Renal cortical epithelial cell (primary cell): ENCODE measurements at regions not wholly inside any gene's neighbourhood (a gene's known extent, or its start where the extent isn't known, plus 50 kb on each side); places are given as distances from the start of the nearest gene placed in this dataset.

ENCODE experiments used
- DNase-seq: peaks from one replicate; pipeline ENCODE4 v3.0.0-alpha.2; 2011; ENCODE audit warnings: low read depth

DNA sequence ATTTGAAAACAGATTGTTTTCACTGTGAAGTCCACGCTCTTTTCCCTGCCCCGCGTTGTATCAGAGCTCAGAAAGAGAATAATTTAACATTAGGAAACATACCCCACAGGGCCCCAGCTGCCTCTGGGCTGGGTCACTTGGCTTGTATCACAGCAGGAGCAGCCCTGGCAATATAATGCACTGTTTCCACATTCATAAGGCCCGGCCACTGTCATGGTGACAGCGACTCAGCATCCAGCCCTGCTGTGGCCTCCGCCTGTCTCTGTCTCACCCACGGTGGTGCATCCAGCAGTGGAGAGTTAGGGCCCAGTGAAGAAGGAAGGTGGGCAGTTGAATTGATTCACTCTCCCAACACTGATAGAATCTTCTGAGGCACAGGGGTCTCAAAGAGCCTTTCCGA is 188.9 kb downstream of the NSG2 start:
- no peak for DNase-seq

DNA sequence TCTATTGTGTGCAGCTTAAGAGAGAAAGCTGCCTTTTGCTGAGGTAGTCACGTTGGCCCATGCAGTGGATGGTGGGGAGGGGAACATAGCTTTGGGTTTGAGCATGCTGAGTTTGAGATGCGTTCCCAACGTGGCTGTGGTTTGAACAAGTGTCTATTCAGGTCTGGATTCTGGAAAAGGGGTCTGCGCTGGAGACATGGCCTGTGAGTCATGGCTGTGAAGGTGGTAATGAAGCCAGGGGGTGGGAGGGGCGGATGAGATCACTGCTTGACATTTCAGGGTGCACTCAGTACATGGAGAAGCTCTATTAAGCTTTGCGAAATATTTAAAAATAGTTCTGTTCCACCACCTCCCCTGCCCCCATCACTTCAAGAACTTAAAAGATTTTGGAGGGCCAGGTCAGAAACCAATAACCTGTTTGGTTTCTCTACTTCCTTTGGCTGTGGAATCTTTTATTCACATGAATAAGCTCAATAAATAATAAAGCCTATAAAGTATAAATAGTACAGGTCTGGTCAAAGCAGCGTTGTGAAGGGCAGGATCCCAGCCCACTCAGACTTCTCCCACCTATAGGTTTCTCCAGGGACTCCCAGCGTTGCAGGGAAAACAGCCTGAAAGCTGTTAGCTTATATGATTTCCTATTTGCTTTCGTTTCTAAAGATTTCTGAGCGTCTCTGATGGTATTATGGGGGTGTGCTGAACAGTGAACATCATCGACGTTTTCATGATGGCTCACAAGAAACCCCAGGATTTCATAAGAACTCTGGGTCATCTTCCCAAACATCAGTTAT is 189.9 kb downstream of the NSG2 start:
- no peak for DNase-seq

DNA sequence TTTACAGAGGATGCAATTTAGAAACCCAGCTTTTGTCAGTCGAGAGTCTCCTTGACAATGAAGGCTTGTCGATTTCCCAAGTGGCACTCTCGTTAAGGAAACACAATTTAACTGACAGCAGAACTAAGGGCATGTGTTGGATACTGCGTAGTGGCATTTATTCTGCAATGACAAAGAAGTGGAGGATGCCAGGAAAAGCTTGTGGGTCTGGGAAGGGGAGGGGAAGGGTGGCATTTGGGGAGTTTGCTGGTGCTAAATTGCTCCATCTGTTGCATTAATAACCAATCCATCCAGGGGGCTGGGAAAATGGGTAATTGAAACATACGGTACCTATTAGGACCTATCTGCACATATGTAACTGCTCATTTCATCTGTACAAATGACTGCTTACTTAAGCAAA is 190.6 kb downstream of the NSG2 start:
- no peak for DNase-seq

DNA sequence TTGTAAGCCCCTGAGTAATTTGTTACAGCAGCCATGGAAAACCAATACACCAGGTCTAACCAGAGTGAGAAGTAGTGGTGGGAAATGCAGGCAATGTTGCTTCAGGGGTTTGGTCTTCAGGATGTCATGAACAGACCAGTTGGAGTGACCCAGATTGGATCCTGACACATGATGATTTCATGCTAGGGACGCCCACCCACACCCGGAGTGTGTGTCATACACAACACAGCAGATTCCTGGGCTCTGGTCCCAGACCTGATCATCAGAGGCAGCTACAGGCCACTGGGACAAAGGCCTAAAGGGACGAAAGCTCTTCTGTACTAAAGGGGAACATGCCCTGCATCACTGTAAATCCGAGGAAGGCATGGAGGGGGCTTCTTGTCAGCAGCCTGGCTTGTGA is 194.2 kb downstream of the NSG2 start:
- no peak for DNase-seq

DNA sequence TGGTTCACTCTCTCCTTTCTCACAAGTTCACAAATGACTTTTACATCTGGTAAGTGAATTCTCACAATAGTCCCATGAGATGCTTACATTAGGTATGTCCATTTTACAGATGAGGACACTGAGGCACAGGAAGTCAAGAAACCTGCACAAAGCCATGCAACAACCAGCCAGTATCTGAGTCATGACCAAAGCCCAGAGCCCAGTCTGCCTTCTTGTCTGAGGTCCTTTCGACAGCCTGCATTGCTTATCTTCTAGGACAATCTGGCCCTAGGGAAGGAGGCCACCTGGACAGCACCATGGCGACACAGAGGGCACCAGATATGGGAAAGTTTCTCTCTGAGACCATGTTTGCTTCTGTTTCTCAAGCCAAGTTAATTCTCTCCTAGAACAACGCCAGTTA is 197.1 kb downstream of the NSG2 start:
- no peak for DNase-seq

DNA sequence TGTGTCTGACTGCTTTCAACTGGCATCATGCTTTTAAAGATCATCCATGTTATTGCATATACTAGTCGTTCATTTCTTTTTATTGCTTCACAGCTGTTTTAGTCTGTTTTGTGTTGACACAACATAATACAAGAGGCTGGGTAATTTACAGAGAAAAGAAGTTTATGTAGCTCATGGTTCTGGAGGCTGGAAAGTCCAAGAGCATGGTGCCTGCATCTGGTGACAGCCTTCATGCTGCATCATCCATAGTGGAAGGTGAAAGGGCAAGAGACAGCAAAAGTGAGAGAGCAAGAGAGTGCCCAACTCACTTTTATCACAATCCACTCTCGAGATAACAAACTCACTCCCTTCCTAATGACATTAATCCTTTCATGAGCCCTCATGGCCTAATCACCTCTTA is 198.4 kb downstream of the NSG2 start:
- DNase-seq: no peak

DNA sequence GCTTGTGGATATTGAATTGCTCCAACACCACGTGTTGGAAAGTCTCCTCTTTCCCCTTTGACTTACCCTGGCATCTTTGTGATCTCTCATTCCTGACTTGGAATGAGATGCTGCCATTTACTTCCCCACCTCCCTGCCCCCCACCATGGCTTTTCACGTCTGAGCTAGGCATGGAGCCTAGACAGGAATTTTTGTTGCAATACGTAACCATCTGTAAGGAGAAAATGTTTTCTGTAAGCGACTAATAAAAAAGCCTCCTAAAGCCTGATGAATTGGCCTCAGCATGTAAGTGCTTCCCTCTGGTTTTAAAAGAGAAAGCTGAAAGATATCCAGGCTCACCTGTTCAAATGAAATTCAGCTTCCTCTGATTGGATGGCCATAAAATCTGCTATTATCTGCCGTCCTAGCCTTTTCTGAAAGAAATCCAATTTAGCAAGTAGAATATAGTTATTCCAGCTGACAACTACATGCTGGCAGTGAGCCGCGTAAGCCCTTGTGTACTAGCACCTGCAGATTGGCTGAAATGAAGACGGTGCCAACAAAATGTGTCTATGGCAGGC is 200.1 kb downstream of the NSG2 start:
- DNase-seq: no peak

DNA sequence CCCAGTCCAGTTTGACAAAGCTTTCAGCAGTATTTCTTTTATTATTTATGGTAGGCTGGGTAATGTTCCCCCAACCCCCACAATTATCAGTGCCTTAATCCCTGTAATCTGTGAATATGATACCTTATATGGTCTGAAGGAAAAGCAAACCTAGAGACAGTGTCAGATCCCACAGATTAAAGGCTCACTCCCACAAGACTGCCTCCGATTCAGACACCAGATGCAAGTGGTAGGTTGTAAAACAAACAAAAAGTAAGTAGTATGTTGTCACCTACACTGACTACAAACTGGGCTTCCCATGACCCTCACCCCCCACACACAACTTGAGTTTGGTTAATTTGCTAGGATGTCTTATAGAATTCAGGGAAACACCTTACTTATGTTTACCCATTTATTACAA is 201.2 kb downstream of the NSG2 start:
- DNase-seq: no peak

DNA sequence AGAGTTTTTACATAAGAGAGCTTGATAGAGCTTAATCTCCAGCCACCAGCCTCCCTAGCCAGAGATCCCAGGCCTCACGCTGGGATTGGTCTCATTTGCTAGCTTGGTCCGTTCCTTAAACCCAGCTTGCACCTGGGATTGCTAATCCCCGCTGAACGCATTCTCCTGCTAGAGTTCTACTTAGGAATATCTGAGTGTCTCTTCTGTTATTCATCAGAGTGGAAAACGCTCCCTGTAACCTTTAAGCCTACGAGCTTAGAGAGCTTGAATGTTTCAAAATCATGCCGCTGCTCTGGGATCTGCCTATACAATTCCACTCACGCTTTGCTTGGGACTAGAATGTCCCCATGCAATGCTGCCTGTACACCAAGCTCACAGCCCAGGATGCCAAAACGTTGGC is 201.8 kb downstream of the NSG2 start:
- no peak for DNase-seq

DNA sequence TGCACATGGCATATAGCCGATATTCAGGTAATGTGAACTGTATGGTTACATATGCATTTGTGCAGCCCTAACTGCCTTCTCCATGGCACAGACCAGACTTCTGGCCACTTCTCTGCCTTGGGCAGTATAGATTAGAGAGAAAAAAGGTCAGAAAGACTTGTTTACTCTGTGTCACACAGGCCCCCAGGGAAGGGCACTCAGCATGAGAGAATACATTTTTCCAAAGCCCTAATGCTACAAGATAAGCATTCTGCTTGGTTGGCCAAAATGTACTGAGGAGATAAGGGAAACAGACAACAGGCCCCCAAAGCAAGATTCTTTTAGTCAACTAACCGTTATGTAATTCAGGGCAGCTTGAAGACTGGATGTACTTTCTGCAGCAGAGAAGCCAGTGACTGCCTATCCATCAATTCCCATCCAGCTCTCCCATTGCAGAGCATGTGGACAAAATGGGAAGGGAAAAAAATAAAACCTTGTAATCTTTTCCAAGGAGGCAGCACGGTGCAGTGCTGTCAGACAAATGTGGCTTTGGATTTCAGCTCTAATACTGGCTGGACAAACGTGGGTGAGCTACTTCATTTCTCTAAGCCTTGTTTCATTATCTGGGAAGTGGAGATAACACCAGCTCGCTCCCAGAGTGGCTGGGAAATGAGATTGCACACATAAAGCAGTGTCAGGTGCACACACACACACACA is 205.9 kb downstream of the NSG2 start:
- DNase-seq: no peak

DNA sequence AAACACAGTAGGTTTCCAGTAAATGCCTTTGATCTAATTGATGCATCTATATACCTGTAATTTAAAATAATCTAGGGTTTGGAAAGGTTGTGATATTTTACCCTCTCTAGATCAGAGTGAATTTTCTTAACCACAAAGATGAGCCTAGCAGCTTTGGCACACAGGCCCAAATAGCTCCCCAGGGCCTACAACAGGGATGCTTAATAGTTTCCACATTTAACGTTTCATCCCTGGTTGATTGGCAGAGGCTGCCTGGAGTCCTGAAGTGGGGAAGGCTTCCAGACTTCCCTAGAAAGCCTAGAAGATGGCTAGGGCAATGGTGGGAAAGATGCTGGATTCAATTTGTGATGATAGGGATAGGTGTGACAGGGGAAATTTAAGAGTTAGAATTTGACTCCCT is 206.6 kb downstream of the NSG2 start:
- no peak for DNase-seq

DNA sequence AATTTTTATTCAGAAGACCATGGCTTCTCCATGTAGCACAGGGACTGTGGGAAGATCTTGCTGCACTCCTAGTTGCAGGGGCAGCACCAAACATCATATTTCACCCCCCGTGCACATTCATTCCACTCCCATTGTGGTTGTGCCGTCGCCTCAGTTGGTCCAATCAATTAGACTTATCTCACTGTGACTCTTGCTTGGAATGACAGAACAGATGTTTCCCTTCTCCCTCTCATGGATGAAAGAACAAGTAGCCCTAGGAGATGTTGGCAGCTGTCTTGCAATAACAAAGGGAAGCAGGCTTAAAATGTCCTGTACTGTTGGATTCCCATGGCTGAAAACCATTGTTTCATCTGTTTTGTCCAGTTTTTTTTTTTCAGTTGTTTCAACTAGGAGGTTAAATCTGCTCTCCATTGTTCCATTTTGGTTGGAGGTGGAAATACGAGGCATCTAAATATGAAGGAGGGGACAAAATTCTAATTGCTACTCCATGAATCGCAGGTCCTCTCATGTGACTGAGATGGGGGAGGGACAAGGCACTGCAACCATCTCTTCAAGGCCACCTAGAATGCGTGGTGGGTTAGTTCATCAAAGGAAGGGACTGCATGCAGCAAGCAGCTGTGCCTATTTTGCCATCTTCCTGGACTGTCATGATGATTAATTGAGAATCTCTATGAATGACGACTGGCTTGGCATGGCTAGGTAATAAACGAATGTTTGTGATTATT is 214.4 kb downstream of the NSG2 start:
- DNase-seq: no peak

DNA sequence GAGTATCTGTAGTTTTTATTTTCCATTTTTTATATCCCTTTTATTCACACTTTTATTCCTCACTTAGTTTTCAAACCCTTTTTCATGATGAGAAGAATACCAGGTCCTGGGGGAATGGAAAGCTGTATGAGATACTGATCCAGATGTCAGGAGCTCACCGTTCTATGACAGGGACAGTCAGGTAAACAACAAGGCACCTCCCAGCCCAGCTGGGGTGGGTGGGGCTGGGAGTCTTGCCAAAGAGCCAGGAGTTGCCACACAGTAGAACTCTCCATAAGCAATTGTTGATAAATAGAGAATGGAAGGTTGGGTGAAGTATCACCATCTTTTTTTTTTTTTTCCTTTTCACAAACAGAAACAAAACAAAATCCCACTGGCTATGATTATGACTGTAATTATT is 225.8 kb downstream of the NSG2 start:
- DNase-seq: no peak

DNA sequence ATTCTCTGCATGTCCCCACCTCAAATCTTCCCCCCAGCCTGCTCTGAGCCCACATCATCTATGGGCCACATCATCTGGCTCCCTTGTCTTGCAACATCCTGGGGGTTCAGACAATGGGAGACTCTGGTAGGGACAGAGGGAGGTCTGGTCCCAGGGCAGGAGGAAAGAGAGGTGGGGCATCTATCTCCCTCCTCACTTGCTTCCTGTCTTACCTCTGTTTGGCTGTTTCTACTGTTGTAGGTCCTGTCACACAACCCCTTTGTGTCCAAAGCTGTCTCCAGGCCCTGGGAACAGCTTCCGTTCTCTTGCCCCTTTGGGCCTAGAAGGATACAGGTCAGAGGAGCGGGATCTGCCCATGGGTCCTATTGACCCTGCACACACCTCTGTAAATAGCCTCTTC is 227.2 kb downstream of the NSG2 start:
- DNase-seq: no peak

DNA sequence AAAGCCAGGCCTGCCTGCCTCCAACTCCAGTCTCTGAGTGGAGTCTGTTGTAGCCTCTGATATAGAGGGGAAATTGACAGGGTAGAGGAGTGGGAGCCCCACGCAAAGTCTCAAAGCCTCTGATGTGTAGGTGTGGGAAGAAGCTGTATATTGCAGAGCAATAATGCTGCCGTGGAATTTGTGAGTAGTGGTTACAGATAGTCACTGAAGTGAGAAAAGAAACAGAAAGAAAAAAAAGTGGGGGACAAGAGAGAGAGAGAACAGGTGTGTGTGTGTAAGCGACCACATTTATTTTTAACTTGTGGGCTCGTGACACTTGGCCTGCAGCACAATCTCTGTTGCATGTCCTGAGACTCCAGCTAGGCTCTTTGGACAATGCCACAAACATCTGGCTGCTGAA is 227.8 kb downstream of the NSG2 start:
- DNase-seq: no peak

DNA sequence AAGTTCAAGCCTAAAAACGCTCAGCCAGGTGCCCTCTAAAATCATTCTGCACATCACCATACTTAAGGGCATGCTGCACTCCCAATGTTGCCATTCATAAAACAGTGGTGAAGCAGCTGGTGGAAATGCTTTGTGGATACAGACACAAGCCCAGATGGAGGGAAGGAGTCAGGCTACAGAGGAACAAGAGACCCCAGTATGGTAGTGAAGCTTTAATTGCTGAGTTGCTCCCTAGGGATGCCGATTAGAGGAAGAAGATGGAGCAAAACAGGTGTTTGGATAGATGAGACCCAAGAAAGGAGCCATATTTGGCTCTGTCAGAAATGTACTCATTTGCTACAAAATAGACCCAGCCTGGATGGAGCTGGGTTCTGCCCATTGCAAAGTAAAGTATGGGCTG is 230.5 kb downstream of the NSG2 start:
- no peak for DNase-seq

DNA sequence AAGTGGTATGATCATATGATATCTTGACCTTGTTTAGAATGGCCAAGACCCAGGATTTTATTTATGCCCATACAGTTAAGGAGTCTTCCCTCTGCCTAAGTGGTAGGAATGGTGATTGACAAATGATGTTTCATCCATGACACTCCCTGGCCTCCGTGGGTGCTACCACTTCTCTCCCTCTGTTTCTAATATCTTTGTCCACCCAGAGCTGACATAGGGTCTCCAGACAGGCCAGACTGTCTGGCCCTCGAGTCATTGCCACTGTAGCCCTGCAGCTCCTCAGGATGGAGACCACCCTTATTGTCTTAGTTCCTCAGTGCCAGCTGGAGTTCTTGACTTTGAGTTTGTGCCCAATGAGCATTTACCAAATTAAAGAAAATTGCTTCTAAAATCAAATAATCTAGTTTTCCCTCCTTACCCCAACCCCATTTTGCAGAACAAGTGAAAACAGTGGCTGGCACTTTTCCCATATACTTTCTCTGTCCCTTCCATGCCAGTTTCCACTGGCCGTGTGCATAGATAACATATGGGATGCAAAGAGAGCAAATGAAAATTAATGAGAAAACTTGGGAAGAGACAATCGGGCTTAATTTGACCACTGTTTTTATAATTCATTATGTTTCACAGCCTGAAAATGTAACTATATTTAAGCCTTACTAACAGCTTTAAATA is 235.7 kb downstream of the NSG2 start:
- no peak for DNase-seq

DNA sequence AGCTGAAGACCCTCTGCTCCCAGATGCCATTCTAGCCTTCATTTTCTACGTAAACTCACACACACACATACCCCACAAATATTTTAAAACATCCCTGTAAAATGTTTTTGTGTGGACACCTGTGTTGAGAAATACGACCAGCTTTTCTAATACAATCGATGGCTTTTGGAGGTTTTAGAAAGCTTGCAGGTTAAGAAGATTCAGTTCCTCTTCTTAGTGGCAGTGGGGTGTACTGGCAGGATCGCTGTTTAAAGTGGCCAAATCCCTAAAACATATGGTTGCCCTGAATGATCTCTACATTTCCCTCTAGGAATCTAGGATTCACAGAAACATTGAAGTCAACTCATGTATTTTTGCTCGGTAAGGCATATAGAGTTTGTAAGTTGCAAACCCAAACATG is 236.3 kb downstream of the NSG2 start:
- no peak for DNase-seq

DNA sequence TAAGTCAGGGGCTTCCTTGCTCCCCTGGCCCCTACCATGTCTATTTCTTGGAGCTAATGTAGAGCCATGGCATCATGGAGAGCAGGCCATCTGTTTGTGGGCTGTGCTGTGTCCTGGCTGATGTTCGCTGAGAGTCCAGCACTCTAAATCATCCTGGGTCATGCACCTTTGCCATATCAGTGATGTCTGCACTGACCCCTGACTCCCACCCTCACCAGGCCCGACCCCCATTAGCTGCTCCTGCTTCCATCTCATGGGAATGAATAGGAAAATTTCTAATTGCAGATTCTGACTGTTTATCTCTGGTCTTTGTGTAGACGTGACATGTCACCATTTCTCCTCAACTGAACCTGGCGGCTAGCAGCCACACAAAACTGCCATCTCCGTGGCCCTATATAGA is 236.9 kb downstream of the NSG2 start:
- DNase-seq: no peak

DNA sequence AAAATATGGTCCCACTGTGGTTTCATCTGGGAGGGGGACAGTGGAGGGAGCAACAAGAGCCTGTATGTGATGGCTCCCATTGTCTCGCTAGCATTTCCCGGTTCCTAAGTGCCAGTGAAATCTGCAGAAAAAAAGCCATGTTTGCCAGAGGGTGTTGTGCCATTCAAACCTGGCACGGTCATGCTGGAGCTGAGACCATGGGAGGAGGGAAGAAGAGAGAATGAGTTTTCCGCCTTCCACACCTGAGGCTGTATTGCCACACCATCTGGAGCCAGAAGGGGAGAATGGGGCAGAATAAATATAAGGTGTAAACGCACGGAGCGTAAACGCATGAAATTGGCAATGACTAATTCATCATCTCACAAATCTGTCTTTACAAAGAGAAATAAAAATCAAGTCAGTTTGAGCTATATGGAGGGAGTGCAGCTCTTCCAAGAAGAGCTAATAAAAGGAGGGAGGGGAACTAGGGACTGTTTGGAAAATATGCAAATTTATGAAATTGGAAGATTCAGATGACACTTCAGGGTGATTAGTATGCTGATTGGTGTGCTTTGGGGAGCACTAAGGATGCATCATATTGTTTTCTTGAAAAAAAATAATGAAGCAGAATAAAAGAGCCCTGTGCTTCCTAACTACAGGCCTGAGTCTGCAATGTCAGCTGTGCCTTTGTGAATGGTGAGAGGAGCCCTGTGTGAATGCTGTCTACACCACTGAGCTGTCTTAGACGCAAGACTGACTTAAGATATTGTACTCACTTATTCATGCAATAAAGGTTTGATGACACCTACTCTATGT is 237.9 kb downstream of the NSG2 start:
- DNase-seq: no peak

DNA sequence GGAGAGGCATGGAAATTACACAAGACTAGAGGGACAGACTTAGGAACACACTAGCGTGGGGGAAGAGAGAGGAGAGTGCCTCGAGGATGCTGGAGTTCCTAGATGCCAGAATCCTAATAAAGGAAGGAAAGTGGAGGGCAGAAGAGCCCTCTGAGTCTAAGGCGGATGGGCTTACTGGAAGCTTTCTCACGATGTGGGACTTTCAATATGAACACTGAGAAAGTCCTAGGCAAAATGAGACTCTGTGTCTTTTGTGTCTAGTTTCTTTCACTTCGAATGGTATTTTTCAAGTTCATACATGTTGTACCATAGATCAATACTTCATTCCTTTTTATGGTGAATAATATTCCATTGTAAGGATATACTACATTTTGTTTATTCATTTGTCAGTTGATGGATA is 239.4 kb downstream of the NSG2 start:
- DNase-seq: no peak
